Frontal cortex (tissue), 3 donors: ENCODE measurements at regions not wholly inside any gene's neighbourhood (a gene's known extent, or its start where the extent isn't known, plus 50 kb on each side); places are given as distances from the start of the nearest gene placed in this dataset.

Source experiments
- DNase-seq, 2 donors: peaks; one replicate each; pipeline ENCODE4 v3.0.0; 2012; ENCODE audit warnings: low spot score in 2 of 2
- FAIRE-seq: peaks from 2 replicates; lab custom pipeline; 2012; peaks lifted over from hg19 to GRCh38; lab: Jason Lieb, UNC
- donor health status: control.
- donor health status: control.
- donor health status: control.

DNA sequence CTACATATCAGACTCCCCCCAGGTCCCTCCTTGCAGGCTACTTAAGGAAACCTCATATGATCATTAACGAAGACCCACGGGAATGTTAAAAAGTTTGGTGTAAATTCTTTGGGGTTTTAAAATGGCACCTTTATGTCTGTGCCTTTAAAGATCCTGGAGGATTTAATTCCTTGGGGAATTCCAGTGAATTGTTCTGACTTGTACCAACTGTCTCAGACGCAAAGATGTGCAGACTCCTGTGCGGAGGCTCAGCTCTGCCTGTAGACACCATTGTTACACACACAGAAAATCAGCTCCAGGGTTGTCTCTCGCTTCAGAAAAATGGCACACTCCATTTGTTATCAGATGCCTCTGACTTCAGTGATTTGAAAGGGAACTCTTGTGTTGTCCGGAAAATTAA is 414.4 kb upstream of the CFAP20DC start:
- no peak for DNase-seq
- no peak for FAIRE-seq

DNA sequence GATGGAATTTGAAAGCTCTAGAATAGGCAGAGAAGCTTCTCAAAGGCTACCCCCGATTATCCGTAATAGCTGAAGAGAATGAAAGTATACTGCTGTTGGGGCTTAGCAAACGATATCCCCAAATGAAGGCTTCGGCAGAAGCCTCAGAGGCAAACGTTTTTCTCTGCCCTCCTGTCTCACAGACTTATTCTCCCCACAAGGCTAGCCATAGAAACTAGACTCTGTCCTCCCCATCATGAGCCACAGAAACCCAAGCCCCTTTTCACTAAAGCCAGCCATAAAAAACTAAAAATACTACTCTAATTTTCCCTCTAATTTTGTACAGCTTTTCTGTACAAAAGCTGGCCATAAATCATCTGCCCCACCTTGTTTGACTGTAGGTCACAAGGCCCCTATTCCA is 413.4 kb upstream of the CFAP20DC start:
- DNase-seq, result no peak
- FAIRE-seq, result no peak

DNA sequence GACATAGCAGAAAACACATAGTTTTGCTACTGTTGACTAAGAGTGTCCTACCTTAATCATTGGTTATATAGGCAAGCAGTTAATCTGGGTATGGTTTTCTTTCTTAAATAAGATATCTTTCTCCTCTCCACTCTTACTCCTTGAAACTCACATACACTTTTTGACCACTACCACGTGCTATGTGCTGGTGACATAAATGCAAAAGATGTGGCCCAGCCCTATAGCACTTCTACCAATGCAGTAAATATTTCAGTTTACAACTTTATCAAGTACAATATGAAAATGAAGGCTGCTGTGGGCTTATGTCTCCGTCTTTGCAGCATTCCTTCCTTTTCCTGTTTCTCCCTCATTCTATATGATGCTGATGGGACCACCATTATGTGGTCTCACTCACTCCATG is 410.2 kb upstream of the CFAP20DC start:
- no peak for FAIRE-seq

DNA sequence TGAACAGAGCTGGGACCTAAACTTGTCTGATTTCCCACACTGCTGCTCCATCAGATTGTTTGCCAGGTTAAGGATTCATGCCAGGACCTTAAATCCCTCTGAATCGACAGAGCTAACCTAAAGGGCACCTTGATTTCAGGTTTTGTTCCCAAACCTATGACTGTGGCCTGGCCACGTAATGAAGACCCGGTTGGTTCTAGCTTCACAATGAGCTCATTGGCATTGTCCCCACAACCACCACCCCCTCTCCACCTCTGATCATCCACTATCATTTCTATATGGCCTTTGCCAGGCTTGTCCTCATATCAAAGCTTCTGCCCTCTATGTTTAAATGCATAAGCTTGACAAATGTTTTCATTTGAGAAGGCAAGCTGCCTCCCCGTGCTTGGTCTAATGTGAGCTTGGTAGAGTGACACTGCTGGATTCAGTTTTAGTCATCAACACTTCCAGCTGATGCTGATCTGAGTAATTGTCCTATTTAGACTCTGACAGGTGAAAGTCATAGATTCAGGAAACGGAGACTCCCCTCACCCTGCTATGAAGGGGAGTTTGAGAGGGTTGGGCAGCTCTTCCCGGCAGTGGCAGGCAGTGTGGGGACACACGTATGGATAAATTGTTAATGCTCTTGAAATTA is 407.1 kb upstream of the CFAP20DC start:
- FAIRE-seq (no peak), DNase-seq (no peak)

More for the DNA sequence above, 410.2 kb upstream of the CFAP20DC start:
- DNase-seq, result no peak

DNA sequence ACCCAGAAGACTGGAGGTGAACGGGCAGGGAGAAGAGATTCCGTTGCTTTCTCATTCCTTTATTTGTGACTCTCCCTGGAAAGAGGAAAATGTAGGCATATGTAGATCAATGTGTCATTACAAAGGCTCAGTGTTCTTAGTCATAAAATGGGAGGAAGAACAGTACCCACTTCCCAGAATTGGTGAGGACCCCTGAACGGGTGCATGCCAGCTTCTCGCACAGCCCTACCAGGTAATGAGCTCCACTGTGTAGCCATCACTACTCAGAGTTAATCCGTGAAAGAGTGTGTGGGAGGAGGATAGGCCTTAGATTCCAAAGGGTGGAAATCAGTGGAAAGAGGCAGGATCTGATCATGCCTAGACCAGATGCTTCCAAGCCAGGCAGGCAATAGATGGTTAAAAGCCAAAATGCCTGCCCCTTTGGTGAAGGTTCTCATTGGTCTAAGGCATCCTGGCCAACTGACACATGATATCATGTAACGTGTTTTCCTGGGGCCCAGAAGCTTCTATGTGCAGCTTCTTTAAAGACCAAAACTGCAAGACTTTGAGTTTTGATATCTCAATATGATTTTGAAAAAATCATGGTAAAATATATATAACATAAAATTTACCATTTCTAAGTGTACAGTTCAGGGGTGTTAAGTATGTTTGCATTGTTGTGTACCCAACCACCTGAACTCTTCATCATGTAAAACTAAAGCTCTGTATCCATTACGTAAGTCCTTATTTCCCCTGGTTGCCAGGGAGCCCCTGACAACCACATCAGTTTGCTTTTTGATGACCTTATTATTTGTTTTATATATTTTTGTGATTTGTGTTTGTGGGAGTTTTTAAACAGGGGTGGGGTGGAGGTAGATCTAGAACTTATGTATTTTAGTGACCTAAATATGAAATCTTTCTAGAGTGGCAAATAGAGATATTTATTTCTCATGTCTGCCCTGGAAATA is 402.2 kb upstream of the CFAP20DC start:
- FAIRE-seq (no peak), DNase-seq (no peak)

DNA sequence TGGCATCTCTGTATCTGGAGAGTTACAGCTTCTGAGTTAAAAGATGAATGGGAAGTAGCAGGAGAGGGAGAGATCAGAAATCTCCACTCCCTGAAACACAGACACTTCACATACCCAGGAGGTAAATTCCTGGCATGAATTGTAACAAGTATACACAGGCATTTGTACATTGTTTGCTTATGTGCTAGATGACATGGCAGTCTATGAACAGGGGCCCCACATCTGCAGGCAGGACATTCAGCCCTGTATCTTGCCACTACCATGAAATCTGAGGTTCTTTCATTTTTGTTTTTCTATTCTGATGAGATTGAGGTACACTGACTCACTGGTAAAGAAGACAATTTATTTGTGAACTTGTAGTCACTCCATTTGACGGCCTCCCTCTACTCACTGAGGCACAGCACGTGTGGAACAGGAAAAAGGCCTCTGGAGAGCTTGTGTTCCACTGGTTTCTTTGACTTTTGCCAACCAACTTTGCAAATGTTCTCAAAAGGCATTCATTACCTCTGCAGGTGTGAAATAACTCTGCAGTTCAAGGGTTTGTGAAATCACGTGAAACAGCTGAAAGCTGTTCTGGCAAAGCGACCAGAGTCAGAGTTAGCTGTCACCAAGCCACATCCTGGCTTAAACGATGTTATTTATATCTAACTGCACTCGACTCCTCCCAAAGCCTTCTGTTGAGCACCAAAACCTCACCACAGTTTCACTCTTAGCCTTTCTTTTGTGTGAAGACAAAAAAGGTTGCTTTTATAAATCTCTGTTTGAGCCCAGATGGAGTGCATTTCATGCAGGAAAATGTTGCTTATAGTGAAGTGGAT is 401.3 kb upstream of the CFAP20DC start:
- FAIRE-seq, result no peak
- no peak for DNase-seq

DNA sequence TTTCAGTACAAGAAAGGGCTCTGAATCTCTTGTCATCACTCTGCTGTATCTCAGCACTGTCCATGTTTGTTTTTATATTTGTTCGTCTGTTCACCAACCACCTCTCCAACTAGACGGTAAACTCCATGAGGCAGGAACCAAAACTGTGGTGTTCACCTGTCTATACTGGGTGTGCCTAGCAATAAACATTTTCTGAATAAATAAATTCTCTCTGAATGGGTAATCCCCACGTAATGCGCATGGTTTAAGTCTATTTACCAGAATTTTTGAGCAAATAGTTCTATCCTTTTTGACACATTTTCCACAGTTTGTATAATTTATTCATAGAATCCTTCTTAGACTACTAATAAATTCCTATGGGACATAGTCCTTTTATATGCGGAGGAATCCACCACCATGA is 400.6 kb upstream of the CFAP20DC start:
- FAIRE-seq, result no peak

DNA sequence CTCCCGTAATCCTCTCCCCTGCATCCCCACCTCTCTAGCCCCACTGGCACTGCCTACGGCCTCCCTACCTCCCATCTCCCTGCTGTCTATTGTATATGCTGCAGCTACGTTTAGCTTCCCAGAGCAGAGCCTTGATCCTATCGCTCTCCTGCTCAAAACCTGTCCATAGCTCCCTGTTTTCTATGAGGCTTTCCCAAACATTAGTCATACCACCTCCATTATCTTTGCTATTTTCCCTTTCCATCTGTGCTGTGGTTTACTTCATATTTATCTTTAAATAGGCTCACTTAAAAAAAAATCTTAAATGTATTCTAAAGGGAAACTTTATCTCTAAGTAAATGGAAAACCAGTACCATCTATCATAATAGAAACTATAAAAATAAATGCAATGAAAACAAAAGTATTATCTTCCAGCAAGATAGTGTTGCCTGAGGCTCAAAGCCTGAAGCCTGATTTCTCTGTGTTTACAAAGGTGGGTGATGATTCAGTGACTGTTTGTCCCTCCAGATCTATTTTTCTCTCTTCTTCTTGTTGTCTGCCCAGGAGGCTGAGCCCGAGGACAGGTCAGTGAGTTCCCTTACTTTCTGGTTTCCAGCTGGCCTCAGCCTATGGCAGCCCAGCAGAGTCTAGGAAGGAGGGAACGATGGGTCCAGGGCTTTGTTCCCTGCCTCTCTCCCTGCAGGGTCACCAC is 397.1 kb upstream of the CFAP20DC start:
- FAIRE-seq (no peak), DNase-seq (no peak)

More for the DNA sequence above, 400.6 kb upstream of the CFAP20DC start:
- no peak for DNase-seq

DNA sequence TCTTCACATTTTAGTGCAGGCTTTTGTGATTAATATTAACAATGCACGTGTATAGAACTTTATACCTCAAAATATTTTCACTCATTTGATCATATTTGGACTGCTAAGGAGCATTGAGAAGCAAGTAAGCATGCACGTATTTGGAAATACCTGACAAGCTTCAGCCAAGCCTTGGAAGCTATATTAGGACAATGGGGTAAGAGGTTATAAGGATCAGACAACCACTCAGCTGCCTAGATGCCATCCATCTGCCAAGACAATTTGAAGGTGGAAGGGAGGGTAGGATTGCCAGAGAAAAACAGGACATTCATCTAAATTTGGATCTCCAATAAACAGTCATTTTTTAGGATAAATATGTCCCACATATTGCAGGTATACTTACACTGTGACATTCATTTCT is 394.9 kb upstream of the CFAP20DC start:
- FAIRE-seq (no peak), DNase-seq (no peak)

DNA sequence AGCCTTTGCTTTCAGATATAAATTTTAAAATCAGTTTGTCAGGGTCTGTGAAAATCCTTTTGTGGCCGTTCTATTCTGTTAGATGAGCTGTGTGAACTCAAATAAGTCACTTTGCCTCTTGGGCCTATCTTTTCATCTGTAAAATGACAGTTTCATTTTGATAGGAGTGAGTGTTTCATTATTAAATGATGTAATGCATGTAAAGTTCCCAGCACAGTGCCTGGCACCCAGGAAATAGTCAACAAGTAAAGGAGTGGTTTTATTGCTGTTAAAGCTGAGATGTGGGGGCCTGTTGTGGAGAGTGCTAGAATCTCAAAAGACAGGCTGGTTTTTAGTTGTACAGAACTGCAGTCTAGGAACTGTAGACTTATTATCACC is 394.5 kb upstream of the CFAP20DC start:
- DNase-seq (no peak), FAIRE-seq (no peak)

DNA sequence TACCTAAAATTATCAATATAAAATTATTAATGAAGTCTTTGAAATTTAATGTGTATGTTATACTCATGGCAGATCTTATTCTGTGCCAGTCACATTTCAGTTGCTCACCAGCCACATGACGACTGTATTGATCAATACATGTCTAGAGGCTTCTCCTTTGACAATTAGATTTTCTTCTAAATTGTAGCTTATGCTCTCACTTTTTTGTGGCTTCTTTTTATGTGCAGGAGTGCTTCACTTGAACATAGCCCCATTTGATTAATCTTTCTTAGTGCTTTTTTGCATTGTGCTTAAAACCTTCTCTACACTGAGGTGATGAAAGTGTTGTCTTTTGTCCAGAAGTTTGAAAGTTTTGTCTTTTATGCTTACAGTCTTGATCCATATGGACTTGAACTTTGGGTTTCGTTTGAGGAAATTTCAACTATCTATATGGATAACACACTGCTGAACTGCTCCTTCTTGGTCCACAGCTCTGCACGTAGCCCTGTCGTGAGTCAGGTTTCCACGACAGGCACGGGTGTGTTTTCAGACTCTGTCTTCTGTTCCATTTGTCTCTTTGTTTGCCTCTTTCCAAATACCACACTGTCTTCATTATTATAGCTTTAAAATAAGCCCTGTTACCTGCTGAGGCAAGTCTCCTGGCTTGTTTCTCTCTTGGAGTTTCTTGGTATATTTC is 393.9 kb upstream of the CFAP20DC start:
- DNase-seq (no peak), FAIRE-seq (no peak)

DNA sequence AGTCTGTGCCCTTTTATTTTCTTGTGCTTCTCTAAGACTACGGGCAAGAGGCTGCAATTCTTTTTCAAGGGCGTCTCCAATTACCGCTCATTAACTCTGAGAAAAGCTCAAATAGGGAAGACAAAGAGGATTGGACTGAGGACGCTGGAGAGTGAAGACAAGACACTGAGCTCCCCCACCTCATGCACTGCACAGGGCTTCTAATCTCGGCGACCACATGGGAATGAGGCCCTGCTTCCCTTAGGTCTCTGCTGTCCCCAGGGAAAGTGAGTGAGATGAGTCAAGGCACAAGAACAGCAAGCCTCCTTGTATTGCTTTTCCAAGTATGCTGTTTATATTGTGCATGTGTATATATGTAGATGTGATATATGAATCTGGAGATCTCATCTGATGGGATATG is 392.2 kb upstream of the CFAP20DC start:
- no peak for DNase-seq
- no peak for FAIRE-seq

DNA sequence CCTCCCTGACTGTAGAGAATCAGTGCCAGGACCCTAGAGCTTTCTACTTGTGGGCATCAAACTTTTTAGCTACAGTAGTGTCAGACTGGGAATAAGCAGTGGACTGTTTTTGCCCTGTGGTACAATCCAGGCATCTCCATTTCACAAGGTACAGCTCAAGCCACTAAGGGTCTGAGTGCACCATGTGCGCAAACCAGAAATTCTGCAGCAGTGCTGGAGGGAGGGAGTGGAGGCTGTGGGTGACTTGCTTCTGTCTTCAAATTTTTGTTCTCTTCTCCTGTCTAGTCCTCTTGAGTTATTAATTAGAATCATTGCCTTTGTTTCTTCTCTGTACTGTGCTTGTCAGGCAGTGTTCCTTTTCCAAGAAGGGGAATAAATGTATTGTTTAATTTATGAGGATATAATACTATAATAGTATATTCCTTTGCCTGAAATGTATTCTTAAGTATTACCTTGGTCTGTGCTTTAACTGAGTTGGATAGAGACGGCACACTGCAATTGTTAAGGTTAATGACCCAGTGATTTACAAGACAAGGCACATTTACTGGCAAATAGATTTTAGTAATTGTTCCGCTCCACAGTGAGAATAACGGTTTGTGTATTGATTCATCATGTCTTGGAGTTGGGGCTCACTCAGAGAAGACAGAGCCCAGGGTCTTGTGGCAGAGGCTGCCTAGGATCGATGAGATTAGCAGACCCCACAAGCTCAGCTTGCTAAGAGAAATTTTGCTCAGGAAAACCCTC is 390.6 kb upstream of the CFAP20DC start:
- FAIRE-seq (no peak), DNase-seq (no peak)

DNA sequence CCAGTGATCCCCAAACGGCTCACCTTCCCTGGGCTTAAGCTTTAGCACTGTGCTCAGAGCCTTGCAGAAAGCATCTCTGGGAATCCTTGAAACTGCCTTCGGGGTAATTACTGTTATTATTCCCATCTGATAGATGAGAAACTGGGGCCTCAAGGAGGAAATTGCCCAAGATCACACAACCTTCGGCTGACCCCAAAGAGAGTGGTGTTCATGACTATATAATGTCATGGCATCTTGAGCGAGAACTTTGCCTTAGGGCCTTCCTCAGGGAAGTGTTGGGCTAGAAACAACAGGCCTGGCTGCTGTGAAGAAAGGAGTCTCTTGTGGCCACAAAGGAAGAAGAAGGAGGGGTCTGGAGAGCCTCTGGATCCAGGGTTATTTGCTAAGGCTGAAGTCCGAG is 388.7 kb upstream of the CFAP20DC start:
- DNase-seq, result no peak
- FAIRE-seq, result no peak

DNA sequence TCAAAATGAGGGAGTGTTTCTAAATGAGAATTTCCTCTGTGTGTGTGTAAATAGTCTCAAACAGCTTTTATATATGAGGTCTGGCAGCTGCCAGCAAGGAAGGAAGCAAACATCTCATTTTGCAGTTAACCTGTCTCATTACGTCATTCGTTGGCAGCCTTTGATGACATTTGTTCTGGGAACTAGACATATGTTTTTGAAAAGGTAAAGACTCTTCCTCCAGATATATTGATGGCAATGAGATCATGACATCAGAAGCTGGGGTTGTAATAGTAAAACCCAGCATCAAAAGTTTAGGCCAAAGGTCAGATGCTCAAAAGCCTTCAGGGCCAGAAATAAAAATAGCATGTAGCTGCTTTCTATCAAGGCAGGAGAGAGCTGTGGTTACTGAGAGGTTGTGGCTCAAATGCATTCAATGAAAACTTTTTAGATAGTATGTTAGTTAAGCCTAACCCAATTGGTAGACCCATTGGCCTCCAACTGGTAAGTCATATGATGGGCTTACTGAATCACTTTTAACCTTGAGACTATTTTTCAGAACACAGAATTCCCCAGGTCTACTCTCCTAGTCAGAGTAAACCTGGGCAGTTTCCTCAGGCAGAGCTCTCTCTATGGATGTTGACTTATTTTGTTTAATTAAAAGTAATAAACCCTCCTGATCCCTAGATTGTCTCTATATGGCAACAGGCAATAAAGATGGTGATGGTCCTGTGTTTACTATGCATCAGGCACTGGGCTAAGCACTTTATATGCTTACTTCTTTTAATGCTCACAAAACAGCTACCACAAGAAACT is 386.5 kb upstream of the CFAP20DC start:
- DNase-seq, result no peak
- FAIRE-seq, result no peak

DNA sequence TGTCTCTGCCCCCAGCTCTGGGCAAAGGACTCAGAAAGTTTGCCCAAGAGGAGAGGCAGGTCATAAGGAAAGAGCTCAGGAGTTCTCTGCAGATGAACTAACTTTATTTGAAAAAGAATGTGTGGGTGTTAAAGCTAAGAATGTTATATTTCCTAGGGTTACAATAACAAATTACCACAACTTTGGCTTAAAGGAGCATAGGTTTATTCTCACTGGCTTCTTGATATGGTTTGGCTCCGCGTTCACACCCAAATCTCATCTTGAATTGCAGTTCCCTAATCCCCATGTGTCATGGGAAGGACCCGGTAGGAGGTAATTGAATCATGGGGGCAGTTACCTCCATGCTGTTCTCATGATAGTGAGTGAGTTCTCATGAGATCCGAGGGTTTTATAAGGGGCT is 383.7 kb upstream of the CFAP20DC start:
- FAIRE-seq (no peak), DNase-seq (no peak)

DNA sequence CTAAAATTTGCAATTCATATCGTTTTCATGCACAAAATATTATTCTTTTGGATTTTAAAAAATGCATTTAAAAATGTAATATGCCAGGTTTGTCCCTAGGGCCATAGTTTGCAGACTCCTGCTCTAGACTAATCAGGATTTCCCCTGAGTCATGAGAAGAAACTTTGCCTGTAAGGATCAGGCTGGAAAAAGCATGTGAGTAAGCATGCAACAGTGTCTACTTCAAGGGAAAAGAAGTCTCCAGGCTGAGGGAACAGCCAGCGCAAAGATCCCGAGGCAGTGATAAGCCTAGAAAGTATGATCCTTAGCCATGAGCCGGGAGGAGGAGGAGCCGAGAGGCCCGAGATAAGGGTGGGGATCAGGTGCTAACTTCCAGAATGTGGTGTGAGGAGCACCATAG is 382.8 kb upstream of the CFAP20DC start:
- DNase-seq, result no peak
- FAIRE-seq, result no peak

DNA sequence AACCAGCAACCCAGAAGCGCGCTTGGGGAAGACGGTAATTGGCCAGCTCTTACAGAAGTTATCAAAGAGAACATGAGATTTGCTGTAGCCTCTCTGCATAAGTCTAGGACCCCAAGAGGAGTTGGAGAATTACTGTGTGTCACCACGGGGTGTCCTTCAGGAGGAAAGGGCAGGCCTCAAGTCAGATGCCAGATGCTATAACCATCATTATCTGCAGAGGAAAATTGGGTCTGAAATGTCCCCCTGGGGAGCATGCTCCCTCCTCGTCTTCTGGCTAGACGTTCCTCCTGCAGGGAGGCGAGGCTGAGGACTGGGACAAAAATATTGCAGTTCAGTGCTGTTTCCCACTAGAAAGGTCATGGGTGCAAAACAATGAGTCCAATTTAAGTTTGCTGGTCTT is 380.5 kb upstream of the CFAP20DC start:
- DNase-seq, result no peak
- FAIRE-seq, result no peak
